PC-9 (cell line): ENCODE measurements at regions not wholly inside any gene's neighbourhood (a gene's known extent, or its start where the extent isn't known, plus 50 kb on each side); places are given as distances from the start of the nearest gene placed in this dataset.

Experiments
- BruUV-seq: library from RNA; stranded (reverse); fragments of 400-500 nt; replicated peaks from 2 replicates; lab custom pipeline; 2021; lab: Mats Ljungman, UMichigan
- CTCF ChIA-PET: fragments of 300-600 bp; sonication (Branson Sonifier 250); formaldehyde crosslinking; loops from one replicate; lab custom pipeline; 2022; ENCODE audit warnings: antibody characterized with exemption; lab: Charles Lee
- POLR2A ChIA-PET: fragments of 300-600 bp; sonication (Branson Sonifier 250); formaldehyde crosslinking; loops from one replicate; lab custom pipeline; 2022; ENCODE audit warnings: antibody characterized with exemption; ENCODE audit not compliant: unreplicated experiment; lab: Charles Lee
- DNase-seq, 2 experiments: peaks; one replicate each; pipeline versions ENCODE4 v3.0.0 to v3.0.0-alpha.2; 2015 to 2022; ENCODE audit warnings: mixed read lengths in 1 of 2
- H2AFZ ChIP-seq: fragments of 200-600 bp; sonication (generic); 2 replicates; pipeline ENCODE4 v1.8.1; 2017; ENCODE audit warnings: antibody characterized with exemption
- H3F3A ChIP-seq: fragments of 200-600 bp; sonication (generic); 2 replicates; pipeline ENCODE4 v1.8.1; 2017; ENCODE audit warnings: antibody characterized with exemption, mild to moderate bottlenecking, low read depth; ENCODE audit not compliant: insufficient read depth
- H3K27ac ChIP-seq: fragments of 200-600 bp; sonication (generic); 2 replicates; pipeline ENCODE4 v1.6.1; 2016; ENCODE audit warnings: mixed run types
- H3K27me3 ChIP-seq: fragments of 200-600 bp; sonication (generic); 2 replicates; pipeline ENCODE4 v1.6.1; 2016; ENCODE audit warnings: low read depth, mixed run types; ENCODE audit not compliant: insufficient read depth
- H3K36me3 ChIP-seq: fragments of 200-600 bp; sonication (generic); 2 replicates; pipeline ENCODE4 v1.6.1; 2016; ENCODE audit warnings: low read depth, mixed run types
- H3K4me1 ChIP-seq: fragments of 200-600 bp; sonication (generic); replicated peaks from 2 replicates; pipeline ENCODE4 v1.6.1; 2016; ENCODE audit warnings: mixed run types; ENCODE audit not compliant: insufficient read depth
- H3K4me2 ChIP-seq: fragments of 200-600 bp; sonication (generic); 2 replicates; pipeline ENCODE4 v1.6.1; 2017; ENCODE audit warnings: mixed run types
- H3K4me3 ChIP-seq: fragments of 200-600 bp; sonication (generic); 2 replicates; pipeline ENCODE4 v1.6.1; 2016; ENCODE audit warnings: mixed run types
- H3K79me2 ChIP-seq: fragments of 200-600 bp; sonication (generic); 2 replicates; pipeline ENCODE4 v1.6.1; 2017; ENCODE audit warnings: low read depth, mixed run types
- H3K9me2 ChIP-seq: fragments of 200-600 bp; sonication (generic); 2 replicates; pipeline ENCODE4 v1.8.1; 2017; ENCODE audit warnings: mild to moderate bottlenecking; ENCODE audit not compliant: insufficient read depth
- H3K9me3 ChIP-seq: fragments of 200-600 bp; sonication (generic); 2 replicates; pipeline ENCODE4 v1.8.1; 2016; ENCODE audit warnings: low read depth; ENCODE audit not compliant: insufficient read depth
- H4K20me1 ChIP-seq: fragments of 200-600 bp; sonication (generic); 2 replicates; pipeline ENCODE4 v1.8.1; 2017; ENCODE audit not compliant: insufficient read depth
- CTCF ChIP-seq: fragments of 200-600 bp; sonication (generic); conservative IDR thresholded peaks from 2 replicates; pipeline ENCODE4 v1.6.1; 2017; ENCODE audit warnings: mixed run types, antibody characterized with exemption, mild to moderate bottlenecking, moderate library complexity
- EZH2 ChIP-seq: fragments of 200-600 bp; sonication (generic); IDR thresholded peaks from 2 replicates; pipeline ENCODE4 v1.8.0; 2017; ENCODE audit warnings: antibody characterized with exemption, low read depth
- intact Hi-C: fragments of 100-400 bp; cut with micrococcal nuclease; formaldehyde crosslinking; loops from one replicate; pipeline ENCODE4 v1.10.0; 2022; ENCODE audit not compliant: unreplicated experiment

- intact Hi-C loops = no loop called here
- Histone ChIP-seq H3F3A (no peaks in the 10 kb centered on the region), H4K20me1 (no peaks in the 10 kb centered on the region), H3K27ac (no peak overlapping the region), H3K4me3 (no peak overlapping the region), H3K79me2 (no peaks in the 10 kb centered on the region), H3K4me1 (no peaks in the 10 kb centered on the region), H3K9me2 (no peaks in the 10 kb centered on the region), H3K9me3 (no peaks in the 10 kb centered on the region), H2AFZ (no peak overlapping the region; the same call in 1 of the 2 replicates), H3K36me3 (no peaks in the 10 kb centered on the region), H3K27me3 (no peaks in the 10 kb centered on the region), H3K4me2 (no peak overlapping the region)
- BruUV-seq = no TSS peak
- TF ChIP-seq CTCF (no peak), EZH2 (no peak)
- DNase-seq = no peak
- ChIA-PET POLR2A (no interaction called here), CTCF (no interaction called here)
Observed at GRCh38 chr2:44075541-44075940, 79.8 kb upstream of the LRPPRC start.

GRCh38 chr2:44077942-44078511 is 82.2 kb upstream of the LRPPRC start:
- TF ChIP-seq EZH2 = no peak
- no peak for TF ChIP-seq CTCF
- H3K9me3 ChIP-seq = no peaks in the 10 kb centered on the region
- no TSS peak for BruUV-seq
- no peak overlapping the region for H3K4me2 ChIP-seq
- H3F3A ChIP-seq = no peaks in the 10 kb centered on the region
- no peaks in the 10 kb centered on the region for H3K79me2 ChIP-seq
- H3K27me3 ChIP-seq = no peaks in the 10 kb centered on the region
- intact Hi-C loops = no loop called here
- no peak overlapping the region for H3K4me3 ChIP-seq
- no peaks in the 10 kb centered on the region for H3K4me1 ChIP-seq
- H2AFZ ChIP-seq = no peak overlapping the region
- H3K27ac ChIP-seq = no peak overlapping the region
- ChIA-PET CTCF (interaction anchor here (0.8 to 1.0 kb wide), 2 partner anchors 214 to 1278 kb away, joined by 3 to 5 read pairs; no protein-coding TSS in a partner anchor), POLR2A (no interaction called here)
- H3K36me3 ChIP-seq = no peaks in the 10 kb centered on the region
- no peaks in the 10 kb centered on the region for H3K9me2 ChIP-seq
- no peaks in the 10 kb centered on the region for H4K20me1 ChIP-seq
- no peak for DNase-seq

DNA sequence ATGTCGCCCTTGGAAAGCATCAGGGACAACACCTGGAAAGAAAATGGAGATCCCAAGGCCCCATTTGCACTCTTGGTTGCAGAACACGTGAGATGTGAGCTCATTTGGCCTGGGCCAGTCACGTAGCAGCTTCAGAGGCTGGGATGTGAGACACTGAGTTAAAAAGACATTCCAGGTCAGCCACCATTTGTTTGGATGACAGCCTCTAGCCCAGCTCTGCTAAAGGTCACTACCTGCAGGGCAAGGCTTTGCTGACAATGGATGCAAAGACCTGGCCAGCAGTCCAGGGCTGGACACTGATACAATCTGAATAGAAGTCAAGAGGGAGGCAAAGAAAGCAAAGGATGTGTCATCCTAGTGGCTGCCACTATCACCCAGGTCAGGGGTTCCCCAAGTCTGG is 83.9 kb upstream of the LRPPRC start:
- no peaks in the 10 kb centered on the region for H3K79me2 ChIP-seq
- no peak for TF ChIP-seq CTCF
- TF ChIP-seq EZH2 = no peak
- no peak overlapping the region for H3K4me2 ChIP-seq
- H2AFZ ChIP-seq = no peak overlapping the region
- ChIA-PET CTCF (no interaction called here), POLR2A (no interaction called here)
- H3K4me1 ChIP-seq = no peaks in the 10 kb centered on the region
- H3K9me2 ChIP-seq = no peaks in the 10 kb centered on the region
- no peak for DNase-seq
- H3K36me3 ChIP-seq = no peaks in the 10 kb centered on the region
- H3K9me3 ChIP-seq = no peaks in the 10 kb centered on the region
- no peak overlapping the region for H3K27ac ChIP-seq
- intact Hi-C loops = no loop called here
- H3F3A ChIP-seq = no peaks in the 10 kb centered on the region
- no peaks in the 10 kb centered on the region for H3K27me3 ChIP-seq
- H3K4me3 ChIP-seq = no peak overlapping the region
- H4K20me1 ChIP-seq = no peaks in the 10 kb centered on the region
- no TSS peak for BruUV-seq
